Limb (tissue), 2 donors: ENCODE measurements at regions not wholly inside any gene's neighbourhood (a gene's known extent, or its start where the extent isn't known, plus 50 kb on each side); places are given as distances from the start of the nearest gene placed in this dataset.

Source experiments
- DNase-seq, 2 donors: peaks; one replicate each; pipeline ENCODE4 v3.0.0-alpha.2; 2016; ENCODE audit errors: extremely low spot score in 2 of 2

DNA sequence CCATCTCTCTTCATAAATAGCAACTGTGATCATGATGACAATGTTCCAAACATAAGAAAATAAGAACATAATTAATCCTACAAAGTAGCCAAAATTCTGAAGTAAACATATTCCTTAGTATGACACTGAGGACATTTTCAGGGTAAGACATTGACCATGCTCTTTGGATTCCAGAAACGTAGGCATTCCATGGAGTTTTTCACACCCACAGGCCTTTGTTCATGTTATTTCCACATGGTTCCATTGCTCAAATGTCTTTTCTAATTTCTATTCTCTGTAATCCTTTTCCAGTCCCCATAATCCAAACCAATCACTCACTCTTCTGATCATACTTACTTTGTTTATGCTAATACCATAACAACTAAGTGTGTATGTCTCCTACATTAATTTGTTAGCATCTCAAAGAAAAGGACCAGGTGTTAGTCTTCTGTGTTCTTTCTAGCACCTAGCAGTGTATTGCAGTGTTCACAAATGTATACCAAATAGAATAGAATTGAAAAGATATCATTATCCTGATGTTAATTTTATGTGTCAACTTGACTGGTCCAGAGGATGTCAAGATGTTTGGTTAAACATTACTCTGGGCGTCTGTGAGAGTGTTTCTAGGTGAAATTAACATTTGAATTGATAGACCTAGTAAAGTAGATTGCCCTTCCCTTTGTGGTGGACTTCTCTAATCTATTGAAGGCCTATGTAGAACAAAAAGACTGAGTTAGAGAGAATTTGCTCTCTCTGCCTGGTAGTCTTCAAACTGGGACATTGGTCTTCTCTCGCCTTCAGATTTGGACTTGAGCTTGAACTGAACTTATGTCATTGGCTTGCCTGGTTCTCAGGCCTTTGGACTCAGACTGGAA is 516.6 kb downstream of the PTPRC start:
- DNase-seq: no peak

DNA sequence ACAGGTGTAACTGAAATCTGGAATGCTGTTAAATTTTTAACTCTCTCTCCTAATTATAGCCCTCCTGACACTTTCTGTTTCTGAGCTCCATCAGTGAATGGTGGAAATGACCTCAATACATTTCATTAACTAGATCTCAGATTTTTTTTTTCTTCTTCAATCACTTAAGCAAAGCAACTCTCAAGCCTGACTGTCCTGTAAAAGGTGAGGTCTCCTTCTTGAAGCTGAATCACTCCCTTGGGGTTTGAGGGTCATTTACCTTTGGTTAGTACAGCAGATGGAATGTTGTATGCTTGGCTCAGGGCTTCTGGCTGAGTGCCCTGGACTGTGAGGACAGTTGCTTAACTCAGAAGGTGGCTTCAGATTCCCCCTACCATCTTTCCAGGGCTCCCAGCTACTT is 518.7 kb downstream of the PTPRC start:
- no peak for DNase-seq

DNA sequence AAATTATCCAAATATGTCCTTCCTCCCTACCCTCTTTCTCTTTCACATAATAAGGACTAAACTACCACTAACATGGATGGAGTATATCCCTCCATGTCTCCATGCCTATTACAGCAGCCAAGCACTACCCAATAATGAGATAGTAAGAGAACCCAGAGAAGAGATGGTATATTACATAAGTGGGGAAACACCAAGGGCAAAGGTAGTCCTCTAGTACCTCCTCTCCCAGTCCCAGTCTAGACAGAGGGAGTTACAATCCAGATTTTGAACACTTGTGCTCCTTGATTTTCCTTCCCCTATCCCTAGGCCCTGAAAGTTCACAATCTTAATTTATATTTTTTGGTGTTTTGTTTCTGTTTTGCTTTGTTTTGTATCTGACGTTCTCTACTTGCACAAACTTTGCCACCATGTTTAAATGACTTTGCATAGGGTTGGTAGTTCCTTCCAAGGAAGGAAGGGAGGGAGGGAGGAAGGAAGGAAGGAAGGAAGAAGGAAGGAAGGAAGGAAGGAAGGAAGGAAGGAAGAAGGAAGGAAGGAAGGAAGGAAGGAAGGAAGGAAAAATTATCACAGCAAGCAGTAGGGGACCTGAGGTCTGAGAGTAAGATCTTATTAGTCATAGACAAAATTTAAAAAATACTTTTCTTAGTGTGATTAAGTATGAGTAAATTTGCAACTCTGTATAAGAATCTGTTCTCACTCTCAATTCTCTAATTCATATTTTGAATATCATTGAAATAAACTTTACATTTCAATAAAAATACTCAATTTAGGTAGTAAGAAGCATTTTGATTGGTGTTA is 521.9 kb downstream of the PTPRC start:
- no peak for DNase-seq

DNA sequence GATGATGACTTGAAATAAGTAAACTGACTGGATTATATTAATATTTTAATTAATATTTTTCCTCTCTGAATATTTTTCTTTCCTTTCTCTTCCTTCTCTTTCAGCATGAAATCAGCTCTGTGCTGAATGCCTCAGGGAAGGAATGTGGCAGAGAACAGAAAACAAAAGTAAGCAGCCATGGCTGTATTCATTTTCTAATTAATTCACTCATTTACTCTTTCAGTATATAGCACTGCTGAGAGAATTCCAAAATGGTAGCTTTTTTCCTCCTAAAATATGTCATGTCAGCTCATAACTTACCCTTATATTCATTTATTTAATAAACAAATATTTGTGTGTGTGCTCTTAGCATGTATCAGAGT is 522.5 kb downstream of the PTPRC start:
- no peak for DNase-seq

DNA sequence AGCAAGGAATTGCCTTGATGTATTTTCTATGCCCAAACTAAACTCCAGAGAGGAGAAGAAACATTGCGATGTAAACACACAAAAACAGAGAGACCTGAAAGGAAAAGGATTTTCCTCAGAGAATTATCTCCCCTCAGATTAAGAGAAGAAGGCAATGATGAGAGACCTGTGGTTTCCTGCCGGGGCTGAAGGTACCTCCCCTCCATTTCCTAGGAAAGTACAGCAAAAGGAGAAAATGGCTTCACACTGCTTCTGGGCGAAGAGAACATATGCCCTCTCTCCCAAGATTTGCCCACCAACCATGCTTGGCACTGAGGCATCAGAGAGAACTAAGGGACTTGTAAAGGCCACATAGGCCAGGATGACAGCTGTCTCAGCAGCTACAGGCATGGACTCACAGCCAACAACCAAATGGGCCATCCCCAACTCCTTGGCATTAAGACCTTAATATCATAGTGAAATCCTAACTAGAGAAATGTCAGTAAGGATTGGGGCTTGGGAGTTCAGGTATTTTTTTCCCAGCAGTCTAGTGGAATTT is 523.0 kb downstream of the PTPRC start:
- DNase-seq: no peak

DNA sequence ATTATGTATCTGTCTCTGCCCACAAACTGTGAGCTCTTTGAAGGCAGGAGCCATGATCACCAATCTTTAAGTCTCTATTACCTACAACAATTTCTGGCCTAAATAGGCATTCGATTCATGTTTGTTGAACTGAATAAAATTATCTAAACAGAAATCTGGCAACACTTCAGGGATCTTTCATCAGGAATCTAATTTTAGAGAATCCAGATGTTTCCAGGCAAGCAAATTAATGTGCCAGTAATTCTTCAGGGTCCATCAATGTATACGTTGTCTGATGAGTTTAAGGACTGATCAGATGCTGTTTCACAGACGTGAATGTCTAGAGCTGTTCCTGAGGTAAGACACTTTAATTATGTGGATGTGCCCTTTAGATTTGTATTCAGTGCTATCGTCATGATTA is 524.4 kb downstream of the PTPRC start:
- peak in 1 of 2 donors; percentile 14 for DNase-seq

DNA sequence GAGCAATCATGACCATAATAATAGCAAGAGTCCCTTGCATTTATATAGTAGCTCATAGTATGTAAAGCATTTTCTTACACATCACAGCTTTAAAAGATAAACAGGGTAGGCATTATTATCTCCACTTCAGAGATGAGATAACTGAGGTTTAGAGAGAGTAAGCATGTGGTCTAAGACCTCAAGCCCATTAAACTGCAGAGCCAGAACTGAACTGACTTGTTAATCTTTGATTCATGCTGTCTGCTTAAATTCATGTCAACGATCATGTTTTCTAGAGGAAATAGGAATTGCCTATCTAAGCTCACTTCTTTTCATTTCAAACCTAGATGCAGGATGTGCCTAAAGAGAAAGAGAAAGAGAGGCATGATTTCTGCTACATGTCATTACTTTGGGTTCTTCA is 524.8 kb downstream of the PTPRC start:
- no peak for DNase-seq

DNA sequence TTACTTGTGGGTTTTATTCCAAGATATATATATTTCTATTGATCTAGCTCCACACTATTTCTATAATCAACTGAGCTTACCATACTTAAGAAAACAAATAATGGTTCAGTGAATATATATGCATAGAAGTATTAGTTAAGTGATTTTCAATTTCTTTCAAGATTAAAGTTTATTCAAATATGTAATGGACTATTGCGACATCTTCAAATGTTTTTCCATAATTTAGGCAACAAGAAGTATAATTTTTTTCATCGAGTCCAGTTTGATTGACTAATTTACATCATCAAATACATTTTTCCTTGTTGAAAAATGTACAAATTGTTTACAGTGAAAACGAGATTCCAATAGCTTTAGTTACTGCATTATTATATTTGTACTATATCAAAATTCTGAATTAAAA is 528.6 kb downstream of the PTPRC start:
- no peak for DNase-seq

DNA sequence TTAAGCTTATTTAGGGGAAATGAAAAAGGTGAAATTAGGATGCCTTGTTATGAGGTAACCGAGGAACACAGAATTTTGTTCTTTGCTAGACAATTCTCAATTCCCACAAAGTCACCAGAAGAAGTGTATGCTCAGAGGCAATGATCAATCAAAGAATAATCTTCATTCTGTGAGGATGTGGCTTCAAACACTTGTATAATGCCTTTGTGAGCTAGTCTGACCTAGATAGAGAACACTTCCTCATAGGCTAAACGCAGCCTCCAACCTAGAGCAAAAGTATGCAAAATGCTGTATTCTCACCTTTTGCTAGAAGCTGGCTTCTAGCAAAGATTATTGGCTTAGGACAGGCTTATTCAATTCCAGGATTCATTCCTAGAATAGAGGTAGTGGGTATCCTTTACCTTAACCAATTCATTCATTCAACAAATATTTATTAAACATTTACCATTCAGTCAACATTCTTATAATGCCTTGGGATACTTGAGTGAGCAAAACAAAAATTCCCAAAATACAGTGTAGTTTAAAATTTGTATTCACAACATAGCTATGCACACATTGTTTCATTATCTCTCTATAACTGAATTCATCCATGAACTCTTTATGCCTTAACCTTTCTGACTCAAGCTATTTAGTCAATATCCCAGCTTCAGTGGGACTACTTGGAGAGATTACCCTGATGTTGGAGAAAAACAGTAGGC is 530.2 kb downstream of the PTPRC start:
- no peak for DNase-seq

DNA sequence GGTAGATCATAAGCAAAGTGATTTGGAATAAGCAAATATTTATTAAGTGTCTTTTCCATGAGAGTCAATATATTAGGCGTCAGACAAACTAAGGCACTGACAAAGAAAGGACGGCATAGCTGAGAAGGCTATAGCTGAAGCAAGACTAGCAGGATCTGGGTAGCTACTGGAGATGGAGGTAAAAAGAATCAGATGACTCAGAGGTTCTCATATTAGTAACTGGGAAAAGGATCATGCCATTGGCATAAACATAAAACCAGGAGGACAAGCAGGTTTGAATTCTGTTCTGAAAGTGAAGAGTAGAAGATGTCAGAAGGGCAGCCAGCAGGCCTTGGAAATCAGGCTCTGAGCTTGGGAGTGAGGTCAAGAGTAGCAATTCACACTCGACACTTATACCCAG is 531.9 kb downstream of the PTPRC start:
- no peak for DNase-seq

DNA sequence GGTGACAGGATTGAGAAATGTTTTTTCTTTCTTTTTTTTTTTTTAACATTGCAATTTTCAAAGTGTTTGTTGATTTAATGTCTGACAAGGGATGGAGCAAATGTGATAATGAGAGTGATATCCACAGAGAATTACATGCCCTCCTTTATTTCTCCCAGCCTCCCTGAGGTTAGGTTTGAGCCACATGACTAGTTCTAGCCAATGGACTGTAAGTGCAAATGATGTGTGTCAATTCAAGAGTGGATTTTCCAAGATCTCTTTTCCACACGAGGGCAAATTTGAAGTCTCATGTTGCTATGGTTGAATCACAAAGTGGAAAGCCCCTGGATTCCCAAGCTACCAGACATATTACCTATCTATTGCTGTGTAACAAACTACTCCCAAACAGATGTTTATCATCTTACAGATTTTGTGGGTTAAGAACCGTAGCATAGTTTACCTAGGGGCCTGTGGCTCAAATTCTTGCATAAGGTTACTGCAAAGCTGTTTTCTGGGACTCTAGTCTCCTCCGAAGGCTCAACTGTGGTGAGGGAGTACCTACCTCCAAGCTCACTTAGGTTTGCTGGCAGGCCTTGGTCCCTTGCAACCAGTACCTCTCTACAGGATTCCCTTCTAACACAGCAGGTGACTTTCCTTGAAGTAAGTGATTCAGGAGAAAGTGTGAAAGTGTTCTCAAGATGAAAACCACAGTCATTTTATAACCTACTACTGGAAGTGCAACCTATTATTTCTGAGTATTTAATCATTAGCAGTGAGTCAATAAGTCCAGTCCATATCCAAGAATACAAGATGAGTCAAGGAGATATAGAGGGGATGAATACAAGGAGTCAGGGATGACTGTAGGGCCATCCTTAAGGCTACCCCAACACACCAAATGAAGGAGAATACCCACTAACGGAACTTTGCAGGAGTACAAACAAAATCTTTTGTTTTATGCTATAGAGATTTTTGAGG is 533.6 kb downstream of the PTPRC start:
- DNase-seq: no peak

DNA sequence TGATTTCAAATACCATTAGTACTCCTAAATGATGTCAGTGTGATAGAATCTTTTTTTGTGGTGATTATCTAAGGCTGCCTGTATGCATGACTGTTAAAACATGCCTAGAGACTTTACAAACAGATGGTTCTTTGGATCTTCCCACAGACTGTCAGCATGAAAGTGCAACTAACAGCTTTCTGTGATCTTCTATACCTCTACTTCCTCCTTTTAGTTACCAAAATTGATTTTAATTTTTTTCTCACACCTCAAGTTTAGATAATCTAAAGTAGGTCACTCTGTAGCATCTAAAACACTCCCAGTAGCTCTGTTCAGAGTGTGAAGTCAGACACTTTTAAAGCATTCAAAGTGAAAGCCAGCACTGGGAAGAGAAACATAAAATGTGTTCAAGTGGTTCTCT is 534.5 kb downstream of the PTPRC start:
- no peak for DNase-seq

DNA sequence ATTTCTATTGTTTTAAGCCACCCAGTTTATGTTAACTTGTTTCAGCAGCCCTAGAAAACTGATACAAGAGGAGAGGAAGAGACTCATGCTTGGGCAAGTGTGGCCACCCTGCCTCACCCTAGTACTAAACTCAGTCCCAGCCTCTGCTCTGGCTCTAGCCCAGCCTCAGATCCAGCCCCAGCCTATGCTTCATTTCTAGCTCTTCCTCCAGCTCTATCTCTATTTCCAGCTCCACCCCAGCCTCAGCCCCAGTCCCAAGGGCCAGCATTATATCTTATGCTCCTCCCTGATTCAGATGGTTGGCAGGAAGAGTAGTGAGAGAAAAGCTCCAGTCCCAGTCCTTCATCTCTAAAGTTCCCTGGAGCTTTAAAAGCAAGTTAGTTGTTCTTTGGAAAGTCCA is 535.5 kb downstream of the PTPRC start:
- no peak for DNase-seq

DNA sequence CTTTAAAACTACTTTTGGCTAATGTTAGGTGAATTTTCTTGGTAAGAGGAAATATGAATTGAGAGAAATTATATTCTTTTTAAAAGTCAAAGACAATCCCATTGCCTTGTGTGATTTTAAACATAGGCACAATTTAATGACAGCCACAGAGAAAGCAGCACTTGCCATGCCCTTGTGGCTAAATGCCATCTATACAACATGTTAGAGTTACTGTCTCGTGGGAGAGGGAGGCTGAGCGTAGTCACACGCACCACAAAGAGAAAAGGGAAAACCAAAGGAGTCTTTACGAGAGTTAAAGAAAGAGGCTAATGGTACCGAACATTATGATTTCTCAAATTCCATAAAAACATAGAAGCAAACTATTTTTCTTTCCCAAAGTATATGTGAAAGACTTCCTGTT is 537.9 kb downstream of the PTPRC start:
- no peak for DNase-seq

DNA sequence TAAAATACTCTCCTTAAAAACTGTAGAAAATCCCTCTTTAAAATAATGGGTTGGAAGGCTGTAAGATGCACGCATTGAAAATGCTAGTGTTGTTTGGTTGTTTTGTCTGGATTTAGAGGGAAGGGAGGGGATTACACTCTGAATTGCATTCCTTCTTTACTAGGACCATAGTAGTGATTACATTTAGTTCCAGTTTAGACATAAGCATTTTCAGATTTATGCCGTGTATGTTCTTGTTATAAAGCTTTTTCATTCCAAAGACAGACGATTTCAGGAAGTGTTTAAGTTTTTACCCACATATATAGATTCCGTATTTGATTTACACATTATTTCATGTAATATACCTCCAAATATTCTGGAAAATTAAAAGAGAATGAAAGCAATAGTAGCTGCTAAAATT is 538.4 kb downstream of the PTPRC start:
- DNase-seq: no peak

DNA sequence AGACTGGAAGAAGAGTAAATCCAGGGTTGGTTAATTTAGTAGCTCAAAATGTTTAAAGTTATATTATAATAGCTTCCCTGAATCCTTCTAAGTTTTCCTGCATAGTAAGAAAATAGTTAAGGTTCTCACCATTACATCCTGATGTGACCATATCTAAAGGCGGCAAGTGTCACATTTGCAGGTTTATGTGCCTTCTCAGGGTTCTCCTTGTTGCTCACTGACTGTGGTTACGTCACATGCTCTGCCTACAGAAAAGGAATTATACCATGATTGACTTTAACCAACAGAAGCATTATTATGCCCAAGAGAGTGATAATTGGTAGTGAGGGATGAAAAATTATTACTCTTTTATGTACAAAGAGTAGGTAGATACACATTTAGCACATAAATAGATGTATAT is 539.8 kb downstream of the PTPRC start:
- DNase-seq: no peak

DNA sequence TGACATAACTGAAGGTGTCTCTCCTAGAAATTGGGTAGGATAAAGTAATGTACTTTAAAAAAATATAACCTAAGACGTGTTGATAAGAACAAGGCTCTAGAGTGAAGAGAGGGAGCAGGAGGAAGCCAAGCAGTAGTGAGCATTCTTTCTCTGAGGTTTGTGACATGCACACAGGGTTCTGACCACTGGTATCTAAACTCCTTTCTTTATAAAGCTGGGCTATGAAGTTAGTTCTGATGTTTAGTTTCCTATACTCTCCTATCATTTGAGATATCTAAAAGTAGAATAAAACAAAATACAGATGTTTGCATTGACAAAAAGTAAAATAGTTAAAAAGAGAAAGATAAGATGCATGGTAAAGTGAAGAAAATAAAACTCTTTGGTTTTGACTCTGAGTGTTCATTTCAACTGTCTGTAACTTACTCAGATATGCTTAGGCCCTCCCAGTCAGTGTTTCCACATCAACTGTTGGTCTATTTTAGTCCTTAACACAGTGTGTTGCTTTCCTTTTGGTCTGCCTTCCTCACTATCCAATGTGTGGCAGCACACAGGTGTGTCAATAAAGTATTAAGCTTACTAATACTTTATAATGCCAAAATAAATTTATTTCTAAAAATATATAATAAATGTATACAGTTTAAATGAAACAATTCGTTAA is 543.5 kb downstream of the PTPRC start:
- DNase-seq: no peak

DNA sequence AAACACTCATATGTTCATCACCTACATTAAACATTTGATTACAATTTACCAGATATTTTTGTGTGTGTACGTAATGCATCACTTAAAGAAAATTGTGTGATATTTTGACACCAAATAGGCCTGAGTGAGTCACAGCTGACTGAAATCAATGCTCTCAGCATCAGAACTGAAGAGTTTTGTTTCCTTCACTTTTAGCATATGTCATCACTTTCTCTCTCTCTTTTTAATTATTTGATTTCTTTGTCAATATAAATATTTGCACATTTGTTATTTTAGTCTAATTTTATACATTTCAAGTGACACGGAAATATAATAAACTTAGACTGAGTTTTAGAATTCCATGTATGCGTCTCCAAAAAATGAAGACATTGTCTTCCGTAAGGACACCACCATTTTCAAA is 545.3 kb downstream of the PTPRC start:
- DNase-seq: no peak

DNA sequence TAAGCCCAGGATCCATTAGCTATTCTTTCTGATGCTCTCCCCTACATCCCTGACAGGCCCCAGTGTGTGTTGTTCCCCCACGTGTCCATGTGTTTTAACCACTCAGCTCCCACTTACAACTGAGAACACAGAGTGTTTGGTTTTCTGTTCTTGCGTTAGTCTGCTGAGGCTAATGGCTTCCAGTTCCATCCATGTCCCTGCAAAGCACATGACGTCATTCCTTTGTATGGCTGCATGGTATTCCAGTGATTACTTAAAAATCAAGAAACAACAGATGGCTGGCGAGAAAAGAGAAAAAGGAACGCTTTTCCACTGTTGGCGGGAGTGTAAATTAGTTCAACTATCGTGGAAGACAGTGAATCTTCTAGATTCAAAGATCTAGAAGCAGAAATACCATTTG is 556.0 kb downstream of the PTPRC start:
- DNase-seq: no peak

DNA sequence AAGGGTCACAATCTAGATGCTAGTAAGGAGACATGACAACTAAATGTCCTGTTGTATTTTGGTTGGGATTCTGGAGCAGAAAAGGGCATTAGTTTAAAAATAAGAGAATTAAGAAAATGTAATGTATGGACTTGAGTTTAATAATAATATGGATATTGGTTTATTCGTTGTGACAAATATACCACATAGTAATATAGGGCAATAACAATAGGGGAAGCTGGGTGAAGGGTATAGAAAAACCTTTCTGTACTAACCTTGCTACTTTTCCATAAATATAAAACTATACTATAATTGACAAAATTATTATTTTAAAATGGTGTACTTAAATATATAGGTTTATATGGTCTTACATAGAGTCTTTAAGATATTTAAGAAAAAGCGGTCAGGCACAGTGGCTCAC is 558.9 kb downstream of the PTPRC start:
- DNase-seq: no peak
